DOHH2 (cell line): ENCODE measurements at regions not wholly inside any gene's neighbourhood (a gene's known extent, or its start where the extent isn't known, plus 50 kb on each side); places are given as distances from the start of the nearest gene placed in this dataset.

Experiments
- H3F3A ChIP-seq: fragments of 200-600 bp; sonication (generic), shearing (Covaris generic); 2 replicates; pipeline ENCODE4 v1.6.0; 2016; ENCODE audit warnings: antibody characterized with exemption, mild to moderate bottlenecking; ENCODE audit not compliant: control insufficient read depth, insufficient read depth
- H3K27ac ChIP-seq: fragments of 200-600 bp; sonication (generic); 2 replicates; pipeline ENCODE4 v1.5.1; 2014; ENCODE audit warnings: low read depth, mild to moderate bottlenecking, low read length, moderate library complexity
- H3K27me3 ChIP-seq: fragments of 200-600 bp; sonication (generic); 2 replicates; pipeline ENCODE4 v1.6.1; 2014; ENCODE audit warnings: mild to moderate bottlenecking, low read length, mixed read lengths; ENCODE audit not compliant: control insufficient read depth
- H3K36me3 ChIP-seq: fragments of 200-600 bp; sonication (generic); 2 replicates; pipeline ENCODE4 v1.6.1; 2014; ENCODE audit warnings: mild to moderate bottlenecking, low read length, moderate library complexity, mixed read lengths; ENCODE audit not compliant: control insufficient read depth
- H3K4me1 ChIP-seq: fragments of 200-600 bp; sonication (generic); 2 replicates; pipeline ENCODE4 v1.6.1; 2014; ENCODE audit warnings: mild to moderate bottlenecking, low read length, mixed read lengths; ENCODE audit not compliant: control insufficient read depth
- H3K4me2 ChIP-seq: fragments of 200-600 bp; sonication (generic); 2 replicates; pipeline ENCODE4 v1.6.0; 2014; ENCODE audit warnings: mild to moderate bottlenecking, low read length, moderate library complexity
- H3K4me3 ChIP-seq: fragments of 200-600 bp; sonication (generic); 2 replicates; pipeline ENCODE4 v1.5.1; 2014; ENCODE audit warnings: mild to moderate bottlenecking, low read length, mixed read lengths
- H3K79me2 ChIP-seq: fragments of 200-600 bp; sonication (generic); 2 replicates; pipeline ENCODE4 v1.6.1; 2014; ENCODE audit warnings: mild to moderate bottlenecking, low read length, mixed read lengths; ENCODE audit not compliant: control insufficient read depth
- H3K9me2 ChIP-seq: fragments of 200-600 bp; sonication (generic); replicated peaks from 2 replicates; pipeline ENCODE4 v1.6.1; 2014; ENCODE audit warnings: mild to moderate bottlenecking, low read length, mixed read lengths; ENCODE audit not compliant: control insufficient read depth
- H3K9me3 ChIP-seq: fragments of 200-600 bp; sonication (generic); 2 replicates; pipeline ENCODE4 v1.6.1; 2014; ENCODE audit warnings: antibody characterized with exemption, low read length, mixed read lengths; ENCODE audit not compliant: control insufficient read depth, insufficient read depth
- H4K20me1 ChIP-seq: fragments of 200-600 bp; sonication (generic); 2 replicates; pipeline ENCODE4 v1.6.0; 2014; ENCODE audit warnings: low read depth, mild to moderate bottlenecking, antibody characterized with exemption, low read length, moderate library complexity; ENCODE audit not compliant: control insufficient read depth, insufficient read depth
- EZH2phosphoT487 ChIP-seq: fragments of 200-600 bp; sonication (generic); IDR thresholded peaks from 2 replicates; pipeline ENCODE4 v1.6.1; 2017; ENCODE audit warnings: borderline replicate concordance, mild to moderate bottlenecking, antibody characterized with exemption, low read length, moderate library complexity, mixed read lengths
- TF ChIP-seq, protein P1 (sequence below): fragments of 200-600 bp; sonication (generic); IDR thresholded peaks from one replicate; pipeline ENCODE4 v1.5.1; 2014; ENCODE audit warnings: antibody characterized with exemption, mild to moderate bottlenecking, low read depth, low read length; ENCODE audit not compliant: poor library complexity, severe bottlenecking

GRCh38 chr6:96304997-96305396 is 216.6 kb upstream of the UFL1 start:
- TF ChIP-seq, protein P1, sequence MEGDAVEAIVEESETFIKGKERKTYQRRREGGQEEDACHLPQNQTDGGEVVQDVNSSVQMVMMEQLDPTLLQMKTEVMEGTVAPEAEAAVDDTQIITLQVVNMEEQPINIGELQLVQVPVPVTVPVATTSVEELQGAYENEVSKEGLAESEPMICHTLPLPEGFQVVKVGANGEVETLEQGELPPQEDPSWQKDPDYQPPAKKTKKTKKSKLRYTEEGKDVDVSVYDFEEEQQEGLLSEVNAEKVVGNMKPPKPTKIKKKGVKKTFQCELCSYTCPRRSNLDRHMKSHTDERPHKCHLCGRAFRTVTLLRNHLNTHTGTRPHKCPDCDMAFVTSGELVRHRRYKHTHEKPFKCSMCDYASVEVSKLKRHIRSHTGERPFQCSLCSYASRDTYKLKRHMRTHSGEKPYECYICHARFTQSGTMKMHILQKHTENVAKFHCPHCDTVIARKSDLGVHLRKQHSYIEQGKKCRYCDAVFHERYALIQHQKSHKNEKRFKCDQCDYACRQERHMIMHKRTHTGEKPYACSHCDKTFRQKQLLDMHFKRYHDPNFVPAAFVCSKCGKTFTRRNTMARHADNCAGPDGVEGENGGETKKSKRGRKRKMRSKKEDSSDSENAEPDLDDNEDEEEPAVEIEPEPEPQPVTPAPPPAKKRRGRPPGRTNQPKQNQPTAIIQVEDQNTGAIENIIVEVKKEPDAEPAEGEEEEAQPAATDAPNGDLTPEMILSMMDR: no peak
- TF ChIP-seq EZH2phosphoT487: no peak
- Histone ChIP-seq H3K4me1 (no peaks in the 10 kb centered on the region), H3K9me3 (no peaks in the 10 kb centered on the region), H3K9me2 (no peaks in the 10 kb centered on the region), H3K79me2 (no peaks in the 10 kb centered on the region), H3K27me3 (no peaks in the 10 kb centered on the region), H4K20me1 (no peaks in the 10 kb centered on the region), H3F3A (no peaks in the 10 kb centered on the region), H3K36me3 (no peaks in the 10 kb centered on the region), H3K4me3 (no peak overlapping the region), H3K4me2 (no peak overlapping the region), H3K27ac (no peak overlapping the region)

- Histone ChIP-seq H3K9me3 (no peaks in the 10 kb centered on the region), H3K4me3 (no peak overlapping the region), H3F3A (no peaks in the 10 kb centered on the region), H3K27me3 (no peaks in the 10 kb centered on the region), H3K9me2 (no peaks in the 10 kb centered on the region), H4K20me1 (no peaks in the 10 kb centered on the region), H3K4me2 (no peak overlapping the region), H3K79me2 (no peaks in the 10 kb centered on the region), H3K36me3 (no peaks in the 10 kb centered on the region), H3K27ac (no peak overlapping the region), H3K4me1 (no peaks in the 10 kb centered on the region)
- TF ChIP-seq, protein P1: no peak
- TF ChIP-seq EZH2phosphoT487: no peak
Observed at GRCh38 chr6:96330884-96331283, 190.7 kb upstream of the UFL1 start.

GRCh38 chr6:96340164-96340563 is 181.4 kb upstream of the UFL1 start:
- no peaks in the 10 kb centered on the region for H3K79me2 ChIP-seq
- TF ChIP-seq, protein P1: no peak
- no peak for TF ChIP-seq EZH2phosphoT487
- H3K27ac ChIP-seq: no peak overlapping the region
- H3K9me2 ChIP-seq: no peaks in the 10 kb centered on the region
- no peaks in the 10 kb centered on the region for H3K36me3 ChIP-seq
- no peak overlapping the region for H3K4me3 ChIP-seq
- H4K20me1 ChIP-seq: no peaks in the 10 kb centered on the region
- no peaks in the 10 kb centered on the region for H3K27me3 ChIP-seq
- H3K4me2 ChIP-seq: no peak overlapping the region
- H3K9me3 ChIP-seq: no peaks in the 10 kb centered on the region
- no peaks in the 10 kb centered on the region for H3F3A ChIP-seq
- no peaks in the 10 kb centered on the region for H3K4me1 ChIP-seq

GRCh38 chr6:96345501-96345900 is 176.1 kb upstream of the UFL1 start:
- H4K20me1 ChIP-seq: no peaks in the 10 kb centered on the region

More at GRCh38 chr6:96345501-96345900, 176.1 kb upstream of the UFL1 start:
- no peak overlapping the region for H3K4me2 ChIP-seq
- H3F3A ChIP-seq: no peaks in the 10 kb centered on the region
- TF ChIP-seq, protein P1: no peak
- TF ChIP-seq EZH2phosphoT487: no peak
- no peaks in the 10 kb centered on the region for H3K4me1 ChIP-seq
- H3K4me3 ChIP-seq: no peak overlapping the region
- no peaks in the 10 kb centered on the region for H3K27me3 ChIP-seq
- no peaks in the 10 kb centered on the region for H3K9me2 ChIP-seq
- H3K9me3 ChIP-seq: no peaks in the 10 kb centered on the region
- no peak overlapping the region for H3K27ac ChIP-seq
- H3K79me2 ChIP-seq: no peaks in the 10 kb centered on the region
- no peaks in the 10 kb centered on the region for H3K36me3 ChIP-seq
